Osteocyte (in vitro differentiated cells): ENCODE measurements at regions not wholly inside any gene's neighbourhood (a gene's known extent, or its start where the extent isn't known, plus 50 kb on each side); places are given as distances from the start of the nearest gene placed in this dataset.

Experiments
- DNase-seq: peaks from one replicate; pipeline ENCODE4 v3.0.0; 2021; ENCODE audit warnings: mixed read lengths; ENCODE audit not compliant: unreplicated experiment; ENCODE audit errors: extremely low spot score
- H3K27ac Mint-ChIP-seq: one replicate; pipeline ENCODE4 v1.8.0; 2021; ENCODE audit warnings: mild to moderate bottlenecking, mixed read lengths; ENCODE audit not compliant: unreplicated experiment
- H3K27me3 Mint-ChIP-seq: one replicate; pipeline ENCODE4 v1.8.0; 2021; ENCODE audit warnings: mixed read lengths; ENCODE audit not compliant: unreplicated experiment
- H3K36me3 Mint-ChIP-seq: one replicate; pipeline ENCODE4 v1.8.0; 2021; ENCODE audit warnings: mixed read lengths; ENCODE audit not compliant: unreplicated experiment
- H3K4me1 Mint-ChIP-seq: one replicate; pipeline ENCODE4 v1.8.0; 2021; ENCODE audit warnings: mixed read lengths; ENCODE audit not compliant: unreplicated experiment
- H3K4me3 Mint-ChIP-seq: one replicate; pipeline ENCODE4 v1.8.0; 2021; ENCODE audit warnings: mild to moderate bottlenecking, moderate library complexity, mixed read lengths; ENCODE audit not compliant: unreplicated experiment
- H3K9me3 Mint-ChIP-seq: one replicate; pipeline ENCODE4 v1.8.0; 2021; ENCODE audit warnings: mixed read lengths; ENCODE audit not compliant: unreplicated experiment
- TF ChIP-seq, protein P1 (sequence below): fragments of 200-600 bp; sonication (generic); IDR thresholded peaks from 2 replicates; pipeline ENCODE4 v1.5.0; 2021; ENCODE audit warnings: antibody characterized with exemption, mild to moderate bottlenecking, moderate library complexity

DNA sequence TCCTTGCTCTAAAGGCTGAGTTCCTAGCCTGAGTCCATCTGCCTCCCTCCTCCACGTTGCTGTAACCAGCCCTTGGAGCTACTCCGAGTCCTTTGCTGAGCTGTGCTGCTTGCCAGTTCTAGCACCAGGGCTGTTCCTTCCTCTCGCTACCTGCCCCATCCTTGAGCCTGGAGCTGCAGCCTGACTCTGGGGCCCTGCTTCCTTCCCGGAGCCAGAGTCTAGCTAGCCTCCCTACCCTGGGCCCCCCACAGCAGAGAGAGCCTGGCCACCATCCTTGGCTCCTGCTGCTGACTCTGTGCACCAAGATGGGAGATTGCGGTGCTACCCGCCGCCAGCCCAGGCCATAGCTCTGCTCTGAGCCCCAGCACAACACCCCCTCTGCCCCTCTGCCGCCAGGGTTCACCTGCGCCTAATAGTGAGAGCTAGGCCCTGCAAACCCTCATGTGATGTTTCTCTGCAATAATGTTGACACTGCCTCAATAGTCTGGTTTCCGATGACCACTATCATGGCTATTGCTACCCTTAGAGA, 135.9 kb upstream of the ASB18 start:
- Mint-ChIP-seq H3K4me3 (no peak overlapping the region), H3K27me3 (peaks cover 5% of the 10 kb centered on the region), H3K4me1 (no peaks in the 10 kb centered on the region), H3K9me3 (no peaks in the 10 kb centered on the region), H3K36me3 (no peaks in the 10 kb centered on the region), H3K27ac (no peak overlapping the region)
- TF ChIP-seq, protein P1, sequence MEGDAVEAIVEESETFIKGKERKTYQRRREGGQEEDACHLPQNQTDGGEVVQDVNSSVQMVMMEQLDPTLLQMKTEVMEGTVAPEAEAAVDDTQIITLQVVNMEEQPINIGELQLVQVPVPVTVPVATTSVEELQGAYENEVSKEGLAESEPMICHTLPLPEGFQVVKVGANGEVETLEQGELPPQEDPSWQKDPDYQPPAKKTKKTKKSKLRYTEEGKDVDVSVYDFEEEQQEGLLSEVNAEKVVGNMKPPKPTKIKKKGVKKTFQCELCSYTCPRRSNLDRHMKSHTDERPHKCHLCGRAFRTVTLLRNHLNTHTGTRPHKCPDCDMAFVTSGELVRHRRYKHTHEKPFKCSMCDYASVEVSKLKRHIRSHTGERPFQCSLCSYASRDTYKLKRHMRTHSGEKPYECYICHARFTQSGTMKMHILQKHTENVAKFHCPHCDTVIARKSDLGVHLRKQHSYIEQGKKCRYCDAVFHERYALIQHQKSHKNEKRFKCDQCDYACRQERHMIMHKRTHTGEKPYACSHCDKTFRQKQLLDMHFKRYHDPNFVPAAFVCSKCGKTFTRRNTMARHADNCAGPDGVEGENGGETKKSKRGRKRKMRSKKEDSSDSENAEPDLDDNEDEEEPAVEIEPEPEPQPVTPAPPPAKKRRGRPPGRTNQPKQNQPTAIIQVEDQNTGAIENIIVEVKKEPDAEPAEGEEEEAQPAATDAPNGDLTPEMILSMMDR: no peak
- DNase-seq: peak; percentile 76

DNA sequence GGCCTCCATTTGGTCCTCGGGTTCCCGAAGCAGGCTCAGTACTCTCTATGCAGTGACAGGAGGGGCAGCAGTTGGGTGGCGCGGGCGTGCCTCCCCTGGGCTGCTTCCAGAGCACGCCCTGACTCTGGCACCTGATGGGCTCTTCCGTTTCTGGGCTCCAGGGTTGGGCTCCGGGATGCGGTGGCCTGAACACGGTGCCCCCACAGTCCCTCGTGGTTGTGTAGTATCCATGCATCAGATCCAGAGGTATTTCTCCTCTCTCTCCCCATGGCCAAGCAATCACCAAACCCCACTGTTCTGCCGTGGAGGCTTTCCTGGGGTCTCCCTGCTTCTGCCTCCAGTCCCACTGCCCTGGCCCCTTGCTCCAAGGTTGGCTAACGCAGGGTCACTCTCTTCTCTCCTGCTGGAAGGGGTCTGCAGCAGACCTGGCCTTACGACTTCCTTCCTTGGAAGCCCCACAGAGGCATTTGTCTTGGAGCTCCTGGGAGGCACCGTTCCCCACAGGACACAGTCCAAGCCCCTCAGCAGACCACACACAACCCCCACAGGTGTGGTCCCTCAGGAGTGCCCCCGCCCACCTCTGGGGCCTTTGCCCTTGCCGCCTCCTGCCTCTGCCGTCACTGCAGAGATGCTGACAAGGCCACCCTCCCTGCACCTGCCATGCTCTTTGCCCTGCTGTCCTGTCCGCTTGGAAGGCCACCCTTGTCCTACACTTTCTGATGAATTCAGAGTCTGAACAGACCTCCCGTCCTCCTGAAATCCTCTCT, 136.6 kb upstream of the ASB18 start:
- Mint-ChIP-seq H3K4me1 (no peaks in the 10 kb centered on the region), H3K36me3 (no peaks in the 10 kb centered on the region), H3K4me3 (no peak overlapping the region), H3K27me3 (peaks cover 10% of the 10 kb centered on the region), H3K27ac (no peak overlapping the region), H3K9me3 (no peaks in the 10 kb centered on the region)
- TF ChIP-seq, protein P1: no peak
- DNase-seq: peak; percentile 75

DNA sequence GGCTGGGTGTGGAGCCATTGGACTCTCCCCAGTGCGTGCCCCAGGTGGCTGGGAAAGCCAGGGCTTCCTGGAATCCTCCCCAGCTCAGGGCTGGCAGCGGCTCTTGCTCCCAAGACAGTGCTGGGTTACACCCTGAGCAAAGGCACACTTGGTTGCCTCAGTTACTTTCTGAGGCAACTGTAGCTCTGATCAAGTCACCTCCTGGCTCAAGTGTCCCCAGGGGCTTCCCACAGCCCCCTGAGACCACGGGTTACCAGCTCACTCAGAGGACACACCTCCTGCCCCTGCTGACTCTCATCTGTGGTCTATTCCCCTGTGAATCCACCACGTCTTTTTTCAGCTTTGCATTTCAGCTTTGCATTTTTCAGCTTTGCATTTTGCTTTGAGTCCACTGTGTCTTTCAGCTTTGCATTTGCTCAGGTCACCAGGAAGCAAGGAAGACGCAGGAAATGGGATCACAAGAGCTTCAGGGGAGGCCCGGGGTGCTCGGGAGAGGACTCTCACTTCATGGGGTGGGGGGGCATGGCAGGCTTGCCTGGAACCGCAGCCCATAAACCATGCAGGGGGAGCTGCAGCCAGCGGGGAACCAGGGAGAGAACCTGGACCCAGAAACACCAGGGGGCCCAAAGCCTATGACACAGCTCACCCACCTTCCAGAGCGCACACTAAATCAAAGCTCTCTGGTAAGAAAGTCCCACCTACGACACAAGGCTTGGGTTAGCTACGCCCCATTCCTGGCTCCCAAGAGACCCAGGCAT, 138.0 kb upstream of the ASB18 start:
- no peaks in the 10 kb centered on the region for H3K4me1 Mint-ChIP-seq
- H3K27ac Mint-ChIP-seq: no peak overlapping the region
- peak; percentile 66 for DNase-seq
- peaks cover 10% of the 10 kb centered on the region for H3K27me3 Mint-ChIP-seq
- no peaks in the 10 kb centered on the region for H3K36me3 Mint-ChIP-seq
- TF ChIP-seq, protein P1: no peak
- H3K9me3 Mint-ChIP-seq: no peaks in the 10 kb centered on the region
- no peak overlapping the region for H3K4me3 Mint-ChIP-seq

DNA sequence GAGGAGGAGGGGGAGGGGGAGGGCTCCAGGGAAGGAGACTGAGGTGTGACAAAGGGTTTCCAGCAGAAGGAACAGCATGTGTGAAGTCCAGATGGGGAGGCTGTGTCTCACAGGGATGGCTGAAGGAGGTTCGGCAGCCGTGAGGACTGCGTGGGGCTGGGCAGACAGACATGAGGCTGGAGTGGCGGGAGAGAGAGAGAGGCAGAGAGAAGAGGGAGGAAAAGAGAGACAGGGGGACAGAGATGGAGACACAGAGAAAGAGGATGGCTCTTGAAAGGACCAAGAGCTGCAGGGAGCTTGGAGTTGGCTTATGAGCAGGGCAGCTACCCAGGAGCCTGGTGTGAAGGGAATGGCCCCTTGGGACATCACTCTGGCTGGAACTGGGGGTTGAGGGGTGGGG, 138.9 kb upstream of the ASB18 start:
- Mint-ChIP-seq H3K4me3 (no peak overlapping the region), H3K27me3 (peaks cover 15% of the 10 kb centered on the region), H3K27ac (no peak overlapping the region), H3K36me3 (no peaks in the 10 kb centered on the region), H3K4me1 (no peaks in the 10 kb centered on the region), H3K9me3 (peaks cover 3% of the 10 kb centered on the region)
- TF ChIP-seq, protein P1: no peak
- DNase-seq: peak; percentile 69

DNA sequence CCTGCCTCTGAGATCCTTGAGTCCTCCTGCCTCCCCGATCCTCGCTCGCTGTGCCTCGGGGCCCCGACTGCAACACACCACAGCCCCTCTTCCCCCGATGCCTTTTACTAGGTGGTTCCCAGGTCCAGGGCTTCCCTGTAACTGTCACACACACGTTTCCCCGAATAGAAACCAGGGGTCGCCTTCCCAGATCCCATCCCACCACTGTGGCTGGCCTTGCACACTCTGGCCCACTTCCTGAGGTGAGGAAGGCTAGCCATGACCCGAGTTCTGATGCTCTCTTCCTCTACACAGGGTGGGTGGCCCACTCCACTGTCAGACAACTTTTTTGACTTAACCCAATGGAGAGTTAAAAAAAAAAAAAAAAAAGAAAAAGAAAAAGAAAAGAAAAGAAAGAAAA, 139.6 kb upstream of the ASB18 start:
- Mint-ChIP-seq H3K27me3 (peaks cover 15% of the 10 kb centered on the region), H3K4me1 (no peaks in the 10 kb centered on the region), H3K9me3 (peaks cover 3% of the 10 kb centered on the region), H3K4me3 (no peak overlapping the region), H3K27ac (no peak overlapping the region), H3K36me3 (no peaks in the 10 kb centered on the region)
- DNase-seq: peak; percentile 66
- TF ChIP-seq, protein P1: no peak
